C4-2B (cell line): ENCODE measurements at regions not wholly inside any gene's neighbourhood (a gene's known extent, or its start where the extent isn't known, plus 50 kb on each side); places are given as distances from the start of the nearest gene placed in this dataset.

Source experiments
- ZFX ChIP-seq: fragments of 450-650 bp; IDR thresholded peaks from 2 replicates; pipeline ENCODE4 v1.6.1; 2017
- TF ChIP-seq, protein P1 (sequence below): fragments of 450-650 bp; conservative IDR thresholded peaks from 2 replicates; pipeline ENCODE4 v1.5.1; 2017; ENCODE audit warnings: mild to moderate bottlenecking

DNA sequence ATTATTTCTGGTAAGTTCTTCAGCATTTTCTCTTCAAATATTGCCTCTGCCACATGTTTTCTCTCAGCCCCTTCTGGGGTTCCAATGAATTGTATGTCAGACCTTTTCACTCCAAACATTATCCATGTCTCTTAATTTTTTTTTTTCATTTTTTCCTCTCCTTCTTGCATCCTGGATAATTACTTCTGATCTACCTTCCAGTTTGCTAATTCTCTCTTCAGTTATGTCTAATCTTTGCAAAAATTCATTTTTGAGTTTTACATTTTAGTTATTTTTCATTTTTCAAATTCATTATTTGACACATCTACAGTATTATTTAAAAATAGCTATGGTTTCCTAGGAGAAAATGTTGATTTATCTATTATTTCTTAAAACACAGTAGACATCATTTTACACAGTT is 271.7 kb downstream of the TFAP2B start:
- TF ChIP-seq, protein P1, sequence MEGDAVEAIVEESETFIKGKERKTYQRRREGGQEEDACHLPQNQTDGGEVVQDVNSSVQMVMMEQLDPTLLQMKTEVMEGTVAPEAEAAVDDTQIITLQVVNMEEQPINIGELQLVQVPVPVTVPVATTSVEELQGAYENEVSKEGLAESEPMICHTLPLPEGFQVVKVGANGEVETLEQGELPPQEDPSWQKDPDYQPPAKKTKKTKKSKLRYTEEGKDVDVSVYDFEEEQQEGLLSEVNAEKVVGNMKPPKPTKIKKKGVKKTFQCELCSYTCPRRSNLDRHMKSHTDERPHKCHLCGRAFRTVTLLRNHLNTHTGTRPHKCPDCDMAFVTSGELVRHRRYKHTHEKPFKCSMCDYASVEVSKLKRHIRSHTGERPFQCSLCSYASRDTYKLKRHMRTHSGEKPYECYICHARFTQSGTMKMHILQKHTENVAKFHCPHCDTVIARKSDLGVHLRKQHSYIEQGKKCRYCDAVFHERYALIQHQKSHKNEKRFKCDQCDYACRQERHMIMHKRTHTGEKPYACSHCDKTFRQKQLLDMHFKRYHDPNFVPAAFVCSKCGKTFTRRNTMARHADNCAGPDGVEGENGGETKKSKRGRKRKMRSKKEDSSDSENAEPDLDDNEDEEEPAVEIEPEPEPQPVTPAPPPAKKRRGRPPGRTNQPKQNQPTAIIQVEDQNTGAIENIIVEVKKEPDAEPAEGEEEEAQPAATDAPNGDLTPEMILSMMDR, result no peak
- TF ChIP-seq ZFX, result no peak
